Glutamatergic neuron (in vitro differentiated cells): ENCODE measurements at regions not wholly inside any gene's neighbourhood (a gene's known extent, or its start where the extent isn't known, plus 50 kb on each side); places are given as distances from the start of the nearest gene placed in this dataset.

Experiments used
- DNase-seq: peaks from one replicate; pipeline ENCODE4 v3.0.0; 2022
- H3K27ac Mint-ChIP-seq: one replicate; pipeline ENCODE4 v1.8.0; 2020; ENCODE audit warnings: mild to moderate bottlenecking, mixed read lengths, inconsistent platforms; ENCODE audit not compliant: unreplicated experiment
- H3K27me3 Mint-ChIP-seq: one replicate; pipeline ENCODE4 v1.8.0; 2020; ENCODE audit warnings: mild to moderate bottlenecking, moderate library complexity, mixed read lengths, inconsistent platforms; ENCODE audit not compliant: unreplicated experiment
- H3K36me3 Mint-ChIP-seq: one replicate; pipeline ENCODE4 v1.8.0; 2020; ENCODE audit warnings: mild to moderate bottlenecking, mixed read lengths, inconsistent platforms; ENCODE audit not compliant: unreplicated experiment
- H3K4me1 Mint-ChIP-seq: one replicate; pipeline ENCODE4 v1.8.0; 2020; ENCODE audit warnings: mild to moderate bottlenecking, low read depth, mixed read lengths, inconsistent platforms; ENCODE audit not compliant: unreplicated experiment
- H3K4me3 Mint-ChIP-seq: one replicate; pipeline ENCODE4 v1.8.0; 2020; ENCODE audit warnings: mild to moderate bottlenecking, mixed read lengths, inconsistent platforms; ENCODE audit not compliant: unreplicated experiment
- H3K9me3 Mint-ChIP-seq: one replicate; pipeline ENCODE4 v1.8.0; 2020; ENCODE audit warnings: mild to moderate bottlenecking, moderate library complexity, mixed read lengths, inconsistent platforms; ENCODE audit not compliant: unreplicated experiment
- CTCF ChIP-seq: fragments of 200-600 bp; sonication (generic); IDR thresholded peaks from one replicate; pipeline ENCODE4 v1.5.0; 2021; ENCODE audit not compliant: partially characterized antibody, unreplicated experiment

GRCh38 chr18:78517973-78518372, 461.6 kb upstream of the SALL3 start:
- Mint-ChIP-seq H3K4me1 (no peaks in the 10 kb centered on the region), H3K4me3 (no peak overlapping the region), H3K27me3 (no peaks in the 10 kb centered on the region), H3K9me3 (peaks cover 6% of the 10 kb centered on the region), H3K36me3 (peaks cover 6% of the 10 kb centered on the region), H3K27ac (peak overlapping the region; percentile 39)
- DNase-seq: no peak
- TF ChIP-seq CTCF: no peak

- no peak for TF ChIP-seq CTCF
- H3K4me1 Mint-ChIP-seq: no peaks in the 10 kb centered on the region
- peaks cover 9% of the 10 kb centered on the region for H3K36me3 Mint-ChIP-seq
- H3K9me3 Mint-ChIP-seq: peaks cover 6% of the 10 kb centered on the region
- H3K4me3 Mint-ChIP-seq: no peak overlapping the region
- H3K27ac Mint-ChIP-seq: no peak overlapping the region
- H3K27me3 Mint-ChIP-seq: no peaks in the 10 kb centered on the region
- no peak for DNase-seq
Observed at GRCh38 chr18:78518805-78519204, 460.8 kb upstream of the SALL3 start.

GRCh38 chr18:78519394-78520062, 460.1 kb upstream of the SALL3 start:
- H3K27ac Mint-ChIP-seq: peak overlapping the region; percentile 33
- peaks cover 5% of the 10 kb centered on the region for H3K27me3 Mint-ChIP-seq

GRCh38 chr18:78521136-78521535, 458.5 kb upstream of the SALL3 start:
- no peak for DNase-seq
- Mint-ChIP-seq H3K9me3 (peaks cover 6% of the 10 kb centered on the region), H3K36me3 (peaks cover 9% of the 10 kb centered on the region), H3K4me3 (no peak overlapping the region), H3K27me3 (peaks cover 5% of the 10 kb centered on the region), H3K27ac (no peak overlapping the region), H3K4me1 (no peaks in the 10 kb centered on the region)
- TF ChIP-seq CTCF: no peak

More at GRCh38 chr18:78519394-78520062, 460.1 kb upstream of the SALL3 start:
- Mint-ChIP-seq H3K9me3 (peaks cover 6% of the 10 kb centered on the region), H3K36me3 (peaks cover 9% of the 10 kb centered on the region), H3K4me3 (no peak overlapping the region), H3K4me1 (no peaks in the 10 kb centered on the region)
- TF ChIP-seq CTCF: no peak
- no peak for DNase-seq

- Mint-ChIP-seq H3K27ac (no peak overlapping the region), H3K36me3 (peaks cover 9% of the 10 kb centered on the region), H3K4me1 (no peaks in the 10 kb centered on the region), H3K27me3 (peaks cover 5% of the 10 kb centered on the region), H3K4me3 (no peak overlapping the region), H3K9me3 (peaks cover 6% of the 10 kb centered on the region)
- no peak for DNase-seq
- no peak for TF ChIP-seq CTCF
Observed at GRCh38 chr18:78521744-78522143, 457.9 kb upstream of the SALL3 start.
